Parathyroid adenoma (tissue), 2 donors: ENCODE measurements at regions not wholly inside any gene's neighbourhood (a gene's known extent, or its start where the extent isn't known, plus 50 kb on each side); places are given as distances from the start of the nearest gene placed in this dataset.

Experiments
- H2AFZ ChIP-seq: fragments of 300-600 bp; sonication (generic); one replicate; pipeline ENCODE4 v1.7.0; 2017; ENCODE audit warnings: antibody characterized with exemption, mild to moderate bottlenecking
- H3K27ac ChIP-seq: fragments of 300-600 bp; sonication (generic); one replicate; pipeline ENCODE4 v1.7.0; 2017
- H3K27me3 ChIP-seq: fragments of 300-600 bp; sonication (generic); one replicate; pipeline ENCODE4 v1.7.0; 2017; ENCODE audit warnings: low read length; ENCODE audit not compliant: control insufficient read depth, insufficient read depth
- H3K36me3 ChIP-seq: fragments of 300-600 bp; sonication (generic); one replicate; pipeline ENCODE4 v1.7.0; 2017; ENCODE audit warnings: low read length; ENCODE audit not compliant: control insufficient read depth, insufficient read depth
- H3K4me1 ChIP-seq: fragments of 300-600 bp; sonication (generic); one replicate; pipeline ENCODE4 v1.7.0; 2017; ENCODE audit warnings: control low read depth
- H3K4me2 ChIP-seq: fragments of 300-600 bp; sonication (generic); one replicate; pipeline ENCODE4 v1.7.0; 2017; ENCODE audit warnings: low read length
- H3K4me3 ChIP-seq: fragments of 300-600 bp; sonication (generic); one replicate; pipeline ENCODE4 v1.7.0; 2017; ENCODE audit warnings: low read depth, low read length
- H3K79me2 ChIP-seq: fragments of 300-600 bp; sonication (generic); one replicate; pipeline ENCODE4 v1.7.0; 2017; ENCODE audit warnings: control low read depth
- H3K9ac ChIP-seq: fragments of 300-600 bp; sonication (generic); one replicate; pipeline ENCODE4 v1.7.0; 2017; ENCODE audit warnings: mild to moderate bottlenecking
- H3K9me3 ChIP-seq: fragments of 300-600 bp; sonication (generic); one replicate; pipeline ENCODE4 v1.7.0; 2017; ENCODE audit warnings: low read length; ENCODE audit not compliant: control insufficient read depth
- CTCF ChIP-seq: fragments of 300-600 bp; sonication (generic); IDR thresholded peaks from one replicate; pipeline ENCODE4 v1.7.0; 2017; ENCODE audit warnings: antibody characterized with exemption, mild to moderate bottlenecking
- donor health status: primary hyperparathyroidism.

DNA sequence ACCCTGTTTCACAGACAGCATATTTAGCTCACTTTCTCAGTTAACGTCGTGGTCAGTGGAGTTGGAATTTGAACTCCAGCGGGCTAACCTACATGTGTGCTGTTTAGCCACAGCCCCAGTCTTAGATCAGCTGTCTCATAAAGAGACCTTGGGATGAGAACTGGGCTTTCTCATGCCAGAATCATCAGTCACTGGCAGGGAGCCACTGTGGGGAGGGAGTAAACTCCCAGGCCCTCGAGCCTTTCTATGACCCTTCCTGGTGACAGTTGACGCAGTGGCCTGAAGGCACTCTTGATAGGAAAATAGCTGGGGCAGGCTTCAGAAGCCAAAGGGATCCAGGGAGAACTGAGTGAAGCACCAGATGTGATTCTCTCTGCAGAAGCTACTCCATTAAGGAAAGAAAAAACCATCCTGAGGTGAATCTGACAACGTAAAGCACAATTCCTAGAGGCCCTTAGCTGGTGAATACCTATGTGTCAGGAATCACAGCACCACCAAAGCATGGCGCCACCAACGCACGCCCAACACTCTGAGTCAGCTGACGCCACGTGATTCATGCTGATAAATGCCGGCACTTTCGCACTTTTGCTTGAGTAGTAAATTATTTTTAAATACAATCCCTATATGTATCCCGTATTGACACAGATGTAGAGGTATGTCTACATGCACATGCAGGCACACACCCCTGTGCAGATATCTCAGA, 279.6 kb upstream of the TMEM132C start:
- Histone ChIP-seq H3K9ac (no peak overlapping the region), H3K9me3 (no peaks in the 10 kb centered on the region)

GRCh38 chr12:127991485-127991884, 275.5 kb upstream of the TMEM132C start:
- Histone ChIP-seq H3K36me3 (no peaks in the 10 kb centered on the region), H3K27me3 (no peaks in the 10 kb centered on the region), H3K9ac (no peak overlapping the region), H3K4me2 (no peak overlapping the region), H3K4me3 (no peak overlapping the region), H3K79me2 (no peaks in the 10 kb centered on the region), H3K9me3 (no peaks in the 10 kb centered on the region), H2AFZ (no peak overlapping the region), H3K4me1 (no peaks in the 10 kb centered on the region), H3K27ac (no peak overlapping the region)
- no peak for TF ChIP-seq CTCF

More for the DNA sequence above, 279.6 kb upstream of the TMEM132C start:
- no peak for TF ChIP-seq CTCF
- Histone ChIP-seq H3K27me3 (no peaks in the 10 kb centered on the region), H3K79me2 (no peaks in the 10 kb centered on the region), H3K4me3 (no peak overlapping the region), H3K36me3 (no peaks in the 10 kb centered on the region), H2AFZ (no peak overlapping the region), H3K4me2 (no peak overlapping the region), H3K27ac (no peak overlapping the region), H3K4me1 (peaks cover 3% of the 10 kb centered on the region)

DNA sequence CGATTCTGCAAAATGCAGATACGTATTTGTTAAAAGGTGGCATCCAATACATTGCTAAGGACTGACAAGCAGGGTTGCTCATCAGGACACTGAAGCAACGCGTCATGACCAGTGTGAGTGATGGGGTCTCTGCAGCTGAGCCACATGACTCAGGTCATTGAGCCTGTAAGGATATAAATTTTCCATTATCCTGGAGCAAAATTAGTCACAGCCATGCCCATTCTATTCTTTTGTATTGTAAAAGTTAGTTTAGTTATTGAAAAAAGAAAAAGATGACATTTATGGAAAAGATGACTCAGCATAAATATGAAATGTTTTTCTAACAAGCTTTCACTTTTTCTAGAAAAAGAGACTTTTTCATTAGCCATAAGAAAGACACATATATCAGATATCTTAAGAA, 268.0 kb upstream of the TMEM132C start:
- Histone ChIP-seq H3K4me2 (no peak overlapping the region), H3K9me3 (no peaks in the 10 kb centered on the region), H3K27ac (no peak overlapping the region), H3K27me3 (no peaks in the 10 kb centered on the region), H3K36me3 (no peaks in the 10 kb centered on the region), H2AFZ (no peak overlapping the region), H3K79me2 (no peaks in the 10 kb centered on the region), H3K4me1 (no peaks in the 10 kb centered on the region), H3K9ac (no peak overlapping the region), H3K4me3 (no peak overlapping the region)
- TF ChIP-seq CTCF, result no peak

- Histone ChIP-seq H3K4me2 (no peak overlapping the region), H3K9ac (no peak overlapping the region), H3K4me1 (no peaks in the 10 kb centered on the region), H3K36me3 (no peaks in the 10 kb centered on the region), H3K27ac (no peak overlapping the region), H3K27me3 (no peaks in the 10 kb centered on the region), H3K79me2 (no peaks in the 10 kb centered on the region), H3K4me3 (no peak overlapping the region), H3K9me3 (no peaks in the 10 kb centered on the region), H2AFZ (no peak overlapping the region)
- no peak for TF ChIP-seq CTCF
These were observed 262.5 kb upstream of the TMEM132C start for GRCh38 chr12:128004383-128004938.

DNA sequence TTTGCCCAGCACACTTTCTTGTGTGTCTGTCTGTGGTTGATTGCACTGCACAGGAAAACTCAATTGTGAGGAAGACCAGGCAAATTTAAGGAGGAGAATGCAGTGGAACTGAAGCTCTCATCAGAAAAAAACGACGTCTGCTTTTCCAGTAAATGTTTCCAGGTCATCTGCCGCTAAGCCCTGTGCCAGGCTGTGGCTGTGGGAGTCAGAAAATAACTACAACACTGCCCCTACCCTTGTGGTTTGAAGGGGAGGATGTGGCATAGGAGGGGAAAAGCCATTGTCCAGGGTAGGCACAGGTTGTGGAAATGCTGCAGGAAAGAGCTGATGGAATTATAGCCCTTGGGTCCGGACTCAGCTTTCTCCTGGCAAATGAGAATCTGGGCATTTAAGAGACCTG, 259.7 kb upstream of the TMEM132C start:
- no peaks in the 10 kb centered on the region for H3K4me1 ChIP-seq
- no peaks in the 10 kb centered on the region for H3K27me3 ChIP-seq
- no peaks in the 10 kb centered on the region for H3K9me3 ChIP-seq
- H3K27ac ChIP-seq, result no peak overlapping the region
- H3K36me3 ChIP-seq, result no peaks in the 10 kb centered on the region
- TF ChIP-seq CTCF, result no peak
- no peak overlapping the region for H3K9ac ChIP-seq
- H3K4me3 ChIP-seq, result no peak overlapping the region
- H2AFZ ChIP-seq, result no peak overlapping the region
- no peak overlapping the region for H3K4me2 ChIP-seq
- H3K79me2 ChIP-seq, result no peaks in the 10 kb centered on the region
